Neural cell (in vitro differentiated cells): ENCODE measurements at regions not wholly inside any gene's neighbourhood (a gene's known extent, or its start where the extent isn't known, plus 50 kb on each side); places are given as distances from the start of the nearest gene placed in this dataset.

ENCODE experiments used
- H2AFZ ChIP-seq: fragments of 200-600, 300-800 bp; sonication (generic), shearing (Covaris generic); 2 replicates; pipeline ENCODE4 v1.6.0; 2014; ENCODE audit warnings: low read depth, mild to moderate bottlenecking, antibody characterized with exemption, low read length, moderate library complexity
- H3F3A ChIP-seq: fragments of 200-600 bp; shearing (Covaris generic); 2 replicates; pipeline ENCODE4 v1.6.1; 2016; ENCODE audit warnings: mild to moderate bottlenecking, moderate library complexity, mixed read lengths, antibody characterized with exemption, low read length; ENCODE audit not compliant: insufficient read depth, poor library complexity, severe bottlenecking
- H3K27ac ChIP-seq: fragments of 200-600, 300-800 bp; sonication (generic), shearing (Covaris generic); 2 replicates; pipeline ENCODE4 v1.5.1; 2014; ENCODE audit warnings: mild to moderate bottlenecking, low read length, moderate library complexity
- H3K27me3 ChIP-seq: fragments of 300-800, 200-600 bp; sonication (generic), shearing (Covaris generic); 2 replicates; pipeline ENCODE4 v1.6.0; 2014; ENCODE audit warnings: mild to moderate bottlenecking, low read depth, low read length, moderate library complexity; ENCODE audit not compliant: insufficient read depth
- H3K36me3 ChIP-seq: fragments of 300-800, 200-600 bp; sonication (generic), shearing (Covaris generic); 2 replicates; pipeline ENCODE4 v1.5.1; 2014; ENCODE audit warnings: mild to moderate bottlenecking, antibody characterized with exemption, low read length, moderate library complexity; ENCODE audit not compliant: insufficient read depth
- H3K4me2 ChIP-seq: fragments of 300-800, 200-600 bp; sonication (generic), shearing (Covaris generic); 2 replicates; pipeline ENCODE4 v1.6.0; 2014; ENCODE audit warnings: mild to moderate bottlenecking, low read length
- H3K4me3 ChIP-seq: fragments of 300-800, 200-600 bp; sonication (generic), shearing (Covaris generic); 2 replicates; pipeline ENCODE4 v1.5.1; 2014; ENCODE audit warnings: mild to moderate bottlenecking, low read length, moderate library complexity
- H3K79me2 ChIP-seq: fragments of 200-600 bp; shearing (Covaris generic); replicated peaks from 2 replicates; pipeline ENCODE4 v1.6.0; 2014; ENCODE audit warnings: mild to moderate bottlenecking, low read length, moderate library complexity; ENCODE audit not compliant: insufficient read depth
- H3K9ac ChIP-seq: fragments of 300-800, 200-600 bp; sonication (generic), shearing (Covaris generic); 2 replicates; pipeline ENCODE4 v1.6.1; 2016; ENCODE audit warnings: mild to moderate bottlenecking, low read length, mixed read lengths
- H3K9me2 ChIP-seq: fragments of 200-600 bp; shearing (Covaris generic); 2 replicates; pipeline ENCODE4 v1.6.1; 2016; ENCODE audit warnings: mild to moderate bottlenecking, low read length, mixed read lengths; ENCODE audit not compliant: insufficient read depth
- H3K9me3 ChIP-seq: fragments of 200-600, 300-800 bp; sonication (generic), shearing (Covaris generic); 2 replicates; pipeline ENCODE4 v1.6.1; 2016; ENCODE audit warnings: mild to moderate bottlenecking, mixed run types, low read length, moderate library complexity, mixed read lengths
- H4K20me1 ChIP-seq: fragments of 200-600 bp; shearing (Covaris generic); 2 replicates; pipeline ENCODE4 v1.6.1; 2016; ENCODE audit warnings: mild to moderate bottlenecking, mixed run types; ENCODE audit not compliant: insufficient read depth
- EP300 ChIP-seq: fragments of 450-650 bp; conservative IDR thresholded peaks from 2 replicates; pipeline ENCODE4 v1.6.1; 2014; ENCODE audit warnings: antibody characterized with exemption, mild to moderate bottlenecking, moderate library complexity; ENCODE audit not compliant: poor library complexity, severe bottlenecking
- EZH2 ChIP-seq: fragments of 200-600, 300-800 bp; shearing (Covaris generic), sonication (generic); IDR thresholded peaks from 2 replicates; pipeline ENCODE4 v1.6.1; 2014; ENCODE audit warnings: antibody characterized with exemption, low read length, borderline replicate concordance, mild to moderate bottlenecking; ENCODE audit not compliant: insufficient read depth, poor library complexity, severe bottlenecking
- MXI1 ChIP-seq: fragments of 450-650 bp; conservative IDR thresholded peaks from 2 replicates; pipeline ENCODE4 v1.6.1; 2014; ENCODE audit warnings: antibody characterized with exemption, mild to moderate bottlenecking; ENCODE audit not compliant: poor library complexity, severe bottlenecking
- POLR2AphosphoS5 ChIP-seq: IDR thresholded peaks from 2 replicates; pipeline ENCODE4 v1.6.1; 2012
- RAD21 ChIP-seq: fragments of 450-650 bp; conservative IDR thresholded peaks from 2 replicates; pipeline ENCODE4 v1.6.1; 2014; ENCODE audit warnings: antibody characterized with exemption, mild to moderate bottlenecking, moderate library complexity
- SMC3 ChIP-seq: fragments of 450-650 bp; conservative IDR thresholded peaks from 2 replicates; pipeline ENCODE4 v1.6.1; 2014; ENCODE audit warnings: antibody characterized with exemption, mild to moderate bottlenecking, moderate library complexity; ENCODE audit not compliant: poor library complexity
- TAF1 ChIP-seq: IDR thresholded peaks from 2 replicates; pipeline ENCODE4 v1.6.1; 2012; ENCODE audit warnings: low read depth
- TF ChIP-seq, protein P1 (sequence below): IDR thresholded peaks from 2 replicates; pipeline ENCODE4 v1.6.1; 2012; ENCODE audit warnings: borderline replicate concordance
- TF ChIP-seq, protein P2 (sequence below): fragments of 450-650 bp; IDR thresholded peaks from 2 replicates; pipeline ENCODE4 v1.5.1; 2014; ENCODE audit warnings: antibody characterized with exemption, mild to moderate bottlenecking, moderate library complexity; ENCODE audit not compliant: poor library complexity, severe bottlenecking

DNA sequence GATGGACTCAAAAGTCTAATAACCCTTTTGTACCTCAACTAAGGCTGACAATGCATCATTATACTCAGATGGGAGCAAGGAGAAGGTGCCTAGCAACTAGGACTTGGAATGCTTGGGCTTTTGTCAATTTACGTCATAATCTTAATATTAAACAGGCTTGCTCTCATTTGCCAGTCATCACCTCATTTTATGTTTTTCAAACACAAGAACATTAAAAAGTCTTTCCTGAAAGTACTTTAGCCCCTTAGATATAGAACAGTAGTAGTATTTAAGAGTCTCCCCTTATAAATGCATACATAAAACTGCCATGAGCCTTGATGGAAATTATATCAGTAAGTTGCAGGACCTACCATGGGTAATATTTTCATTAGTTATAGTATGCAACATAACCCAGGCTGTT is 150.7 kb upstream of the INTU start:
- TF ChIP-seq POLR2AphosphoS5 (no peak), TAF1 (no peak), RAD21 (no peak), SMC3 (no peak), EP300 (no peak), MXI1 (no peak), EZH2 (no peak)
- TF ChIP-seq, protein P1, sequence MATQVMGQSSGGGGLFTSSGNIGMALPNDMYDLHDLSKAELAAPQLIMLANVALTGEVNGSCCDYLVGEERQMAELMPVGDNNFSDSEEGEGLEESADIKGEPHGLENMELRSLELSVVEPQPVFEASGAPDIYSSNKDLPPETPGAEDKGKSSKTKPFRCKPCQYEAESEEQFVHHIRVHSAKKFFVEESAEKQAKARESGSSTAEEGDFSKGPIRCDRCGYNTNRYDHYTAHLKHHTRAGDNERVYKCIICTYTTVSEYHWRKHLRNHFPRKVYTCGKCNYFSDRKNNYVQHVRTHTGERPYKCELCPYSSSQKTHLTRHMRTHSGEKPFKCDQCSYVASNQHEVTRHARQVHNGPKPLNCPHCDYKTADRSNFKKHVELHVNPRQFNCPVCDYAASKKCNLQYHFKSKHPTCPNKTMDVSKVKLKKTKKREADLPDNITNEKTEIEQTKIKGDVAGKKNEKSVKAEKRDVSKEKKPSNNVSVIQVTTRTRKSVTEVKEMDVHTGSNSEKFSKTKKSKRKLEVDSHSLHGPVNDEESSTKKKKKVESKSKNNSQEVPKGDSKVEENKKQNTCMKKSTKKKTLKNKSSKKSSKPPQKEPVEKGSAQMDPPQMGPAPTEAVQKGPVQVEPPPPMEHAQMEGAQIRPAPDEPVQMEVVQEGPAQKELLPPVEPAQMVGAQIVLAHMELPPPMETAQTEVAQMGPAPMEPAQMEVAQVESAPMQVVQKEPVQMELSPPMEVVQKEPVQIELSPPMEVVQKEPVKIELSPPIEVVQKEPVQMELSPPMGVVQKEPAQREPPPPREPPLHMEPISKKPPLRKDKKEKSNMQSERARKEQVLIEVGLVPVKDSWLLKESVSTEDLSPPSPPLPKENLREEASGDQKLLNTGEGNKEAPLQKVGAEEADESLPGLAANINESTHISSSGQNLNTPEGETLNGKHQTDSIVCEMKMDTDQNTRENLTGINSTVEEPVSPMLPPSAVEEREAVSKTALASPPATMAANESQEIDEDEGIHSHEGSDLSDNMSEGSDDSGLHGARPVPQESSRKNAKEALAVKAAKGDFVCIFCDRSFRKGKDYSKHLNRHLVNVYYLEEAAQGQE = no peak
- TF ChIP-seq, protein P2, sequence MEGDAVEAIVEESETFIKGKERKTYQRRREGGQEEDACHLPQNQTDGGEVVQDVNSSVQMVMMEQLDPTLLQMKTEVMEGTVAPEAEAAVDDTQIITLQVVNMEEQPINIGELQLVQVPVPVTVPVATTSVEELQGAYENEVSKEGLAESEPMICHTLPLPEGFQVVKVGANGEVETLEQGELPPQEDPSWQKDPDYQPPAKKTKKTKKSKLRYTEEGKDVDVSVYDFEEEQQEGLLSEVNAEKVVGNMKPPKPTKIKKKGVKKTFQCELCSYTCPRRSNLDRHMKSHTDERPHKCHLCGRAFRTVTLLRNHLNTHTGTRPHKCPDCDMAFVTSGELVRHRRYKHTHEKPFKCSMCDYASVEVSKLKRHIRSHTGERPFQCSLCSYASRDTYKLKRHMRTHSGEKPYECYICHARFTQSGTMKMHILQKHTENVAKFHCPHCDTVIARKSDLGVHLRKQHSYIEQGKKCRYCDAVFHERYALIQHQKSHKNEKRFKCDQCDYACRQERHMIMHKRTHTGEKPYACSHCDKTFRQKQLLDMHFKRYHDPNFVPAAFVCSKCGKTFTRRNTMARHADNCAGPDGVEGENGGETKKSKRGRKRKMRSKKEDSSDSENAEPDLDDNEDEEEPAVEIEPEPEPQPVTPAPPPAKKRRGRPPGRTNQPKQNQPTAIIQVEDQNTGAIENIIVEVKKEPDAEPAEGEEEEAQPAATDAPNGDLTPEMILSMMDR = no peak
- Histone ChIP-seq H3K36me3 (no peaks in the 10 kb centered on the region), H3F3A (no peaks in the 10 kb centered on the region), H2AFZ (no peak overlapping the region), H3K9ac (no peak overlapping the region), H3K4me2 (no peak overlapping the region), H3K79me2 (no peaks in the 10 kb centered on the region), H4K20me1 (no peaks in the 10 kb centered on the region), H3K9me2 (no peaks in the 10 kb centered on the region), H3K9me3 (no peaks in the 10 kb centered on the region), H3K4me3 (no peak overlapping the region), H3K27ac (no peak overlapping the region), H3K27me3 (no peaks in the 10 kb centered on the region)

DNA sequence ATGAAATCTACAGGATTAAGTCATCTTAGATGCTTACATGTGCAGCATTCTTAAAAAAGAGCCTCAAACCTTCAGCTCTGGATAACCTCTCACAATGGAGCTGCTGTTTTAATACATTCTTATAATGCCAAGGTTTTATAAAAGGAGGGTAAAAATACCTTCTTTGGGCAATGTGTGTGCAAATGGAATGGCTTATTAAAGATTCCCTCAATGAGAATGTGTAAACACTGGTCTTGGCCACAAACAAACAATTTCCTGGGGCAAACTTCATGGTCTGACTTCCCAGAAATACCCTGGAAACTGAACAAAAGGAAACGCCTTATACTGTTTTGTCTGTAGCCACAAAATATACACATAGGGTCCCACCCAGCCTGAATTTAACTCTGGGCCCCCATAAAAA is 148.6 kb upstream of the INTU start:
- H3K9me3 ChIP-seq = no peaks in the 10 kb centered on the region
- TF ChIP-seq, protein P1 = no peak
- TF ChIP-seq, protein P2 = no peak
- no peak for TF ChIP-seq SMC3
- no peak for TF ChIP-seq TAF1
- no peak for TF ChIP-seq MXI1
- no peak for TF ChIP-seq POLR2AphosphoS5
- no peak for TF ChIP-seq EZH2
- TF ChIP-seq RAD21 = no peak
- no peak for TF ChIP-seq EP300
- H3K79me2 ChIP-seq = no peaks in the 10 kb centered on the region
- no peak overlapping the region for H3K4me3 ChIP-seq
- no peaks in the 10 kb centered on the region for H3K27me3 ChIP-seq
- H2AFZ ChIP-seq = no peak overlapping the region
- no peak overlapping the region for H3K9ac ChIP-seq
- H4K20me1 ChIP-seq = no peaks in the 10 kb centered on the region
- H3F3A ChIP-seq = no peaks in the 10 kb centered on the region
- H3K27ac ChIP-seq = no peak overlapping the region
- H3K9me2 ChIP-seq = no peaks in the 10 kb centered on the region
- no peaks in the 10 kb centered on the region for H3K36me3 ChIP-seq
- no peak overlapping the region for H3K4me2 ChIP-seq
